ENCODE measurements at regions not wholly inside any gene's neighbourhood (a gene's known extent, or its start where the extent isn't known, plus 50 kb on each side); places are given as distances from the start of the nearest gene placed in this dataset.

- TF ChIP-seq CTCF (IDR thresholded peaks at IDR 0.05) (no peak), POLR2A (IDR thresholded peaks at IDR 0.05) (no peak)
Observed at GRCh38 chr2:235268535-235268934, 225.3 kb upstream of the AGAP1 start.

Data from testis (tissue), 2 donors.